ENCODE measurements at regions not wholly inside any gene's neighbourhood (a gene's known extent, or its start where the extent isn't known, plus 50 kb on each side); places are given as distances from the start of the nearest gene placed in this dataset.
"Not testable (repeated sequence)": the region's sequence is repeated elsewhere in the genome, so short reads cannot be mapped to it uniquely, and the experiment has no call there.

- DNase-seq = no peak
- intact Hi-C loops (cut with DNase I) = no loop called here
Measured at GRCh38 chr9:6160579-6160978, 55.0 kb upstream of the IL33 start.

DNA sequence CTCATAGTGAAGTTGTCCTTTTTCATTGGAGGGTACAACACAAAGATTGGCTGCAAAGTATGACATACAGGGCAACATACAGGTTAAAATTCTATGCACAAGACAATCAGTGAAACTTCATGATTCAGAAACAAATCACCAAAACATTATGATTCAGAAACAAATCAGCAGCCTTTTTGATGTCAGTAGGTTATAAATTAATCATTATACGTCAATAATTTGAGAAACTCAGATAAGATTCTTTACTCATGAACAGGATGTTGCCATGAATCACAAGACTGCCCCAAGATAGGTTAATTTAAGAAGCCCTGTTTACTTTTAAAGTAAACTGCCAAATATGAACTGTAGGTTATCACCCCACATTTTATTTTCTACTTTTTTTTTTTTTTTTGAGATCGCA lies 62.2 kb upstream of the IL33 start:
- DNase-seq = no peak
- intact Hi-C loops (cut with DNase I) = no loop called here

DNA sequence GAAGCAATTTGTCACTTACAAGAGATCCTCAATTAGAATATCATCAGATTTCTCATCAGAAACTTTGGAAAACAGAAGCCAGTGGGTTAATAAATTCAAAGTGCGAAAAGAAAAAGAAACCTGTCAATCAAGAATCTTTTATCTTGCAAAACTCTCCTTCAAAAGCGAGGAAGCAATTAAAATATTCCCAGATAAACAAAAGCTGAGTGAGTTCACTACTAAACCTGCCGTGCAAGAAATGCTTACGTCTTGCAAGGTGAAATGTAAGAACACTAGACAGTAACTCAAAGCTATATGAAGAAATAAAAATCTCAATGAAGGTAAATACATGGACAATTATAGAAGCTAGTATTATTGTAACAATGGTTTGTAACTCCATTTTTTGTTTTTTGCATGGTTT lies 62.8 kb upstream of the IL33 start:
- DNase-seq = no peak
- intact Hi-C loops (cut with DNase I) = no loop called here

- intact Hi-C loops (cut with DNase I) = no loop called here
- no peak for DNase-seq
Measured at GRCh38 chr9:6150483-6150882, 65.1 kb upstream of the IL33 start.

DNA sequence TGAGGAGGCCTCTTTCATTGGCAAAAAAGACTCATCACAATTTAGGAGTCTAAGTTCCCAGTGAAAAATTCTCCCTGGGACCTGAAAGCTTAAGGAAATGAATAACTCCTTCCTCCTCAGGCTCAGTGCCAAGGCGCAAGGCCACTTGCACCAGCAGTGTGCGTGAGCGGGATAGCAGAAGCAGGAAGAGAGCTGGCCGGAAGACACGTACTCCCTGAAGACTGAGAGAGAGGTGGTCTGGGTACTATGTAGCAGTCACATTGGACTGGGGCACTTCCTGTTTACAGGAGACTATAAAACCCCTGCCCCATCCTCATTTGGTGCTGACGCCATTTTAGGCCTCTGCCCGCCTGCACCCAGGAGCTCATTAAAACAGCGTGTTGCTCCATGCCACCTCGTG lies 66.3 kb upstream of the IL33 start:
- intact Hi-C loops (cut with DNase I) = no loop called here
- DNase-seq = no peak

DNA sequence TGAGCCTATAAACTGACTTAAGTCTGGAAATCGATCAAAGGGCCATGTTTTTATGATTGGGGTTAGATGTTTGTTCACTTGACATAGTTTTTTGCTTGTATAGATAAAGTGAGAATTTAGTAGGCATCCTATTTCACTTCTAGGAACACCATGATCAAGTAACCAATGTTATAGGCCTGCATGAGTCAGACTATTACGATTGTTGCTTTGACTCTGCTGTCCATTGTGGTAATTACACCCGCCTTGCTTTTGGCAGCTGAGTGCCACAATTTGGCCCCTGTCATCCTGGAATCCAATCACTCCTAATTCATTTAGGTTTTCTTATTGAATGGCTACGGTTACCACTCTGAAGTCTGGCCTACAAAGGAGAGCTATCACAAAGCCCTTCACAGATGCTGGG lies 67.8 kb upstream of the IL33 start:
- intact Hi-C loops (cut with DNase I) = no loop called here

GRCh38 chr9:6144947-6145346 lies 70.7 kb upstream of the IL33 start:
- intact Hi-C loops (cut with DNase I) = no loop called here
- no peak for DNase-seq

More for the DNA sequence above, 67.8 kb upstream of the IL33 start:
- DNase-seq = no peak

GRCh38 chr9:6142799-6143454 lies 72.7 kb upstream of the IL33 start:
- DNase-seq = no peak
- intact Hi-C loops (cut with DNase I) = no loop called here

GRCh38 chr9:6135780-6136179 lies 79.8 kb upstream of the IL33 start:
- DNase-seq; intact Hi-C loops (cut with DNase I): not testable (repeated sequence)

- intact Hi-C loops (cut with DNase I) = no loop called here
- no peak for DNase-seq
Measured at GRCh38 chr9:6134661-6135180, 80.9 kb upstream of the IL33 start.

- DNase-seq = no peak
- intact Hi-C loops (cut with DNase I) = no loop called here
Measured at GRCh38 chr9:6133346-6134063, 82.1 kb upstream of the IL33 start.

DNA sequence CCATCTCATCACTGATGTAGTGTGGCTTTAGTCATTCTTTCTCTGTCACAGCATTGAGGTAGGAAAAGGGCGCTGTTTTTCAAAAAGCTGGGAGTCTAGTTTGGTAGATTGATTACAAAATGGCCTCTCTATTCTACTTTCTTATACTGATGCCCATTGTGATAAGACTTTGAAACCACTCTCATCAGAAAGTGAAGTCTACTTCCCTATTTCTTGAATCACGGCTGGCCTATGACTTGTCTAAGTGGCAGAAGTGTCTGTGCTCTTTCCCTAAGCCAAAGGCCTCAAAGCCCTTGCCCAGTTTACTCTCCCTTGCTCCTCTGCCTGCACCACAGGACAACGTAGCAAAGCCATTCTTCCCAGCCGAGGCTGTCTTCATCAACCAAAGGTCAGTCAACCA lies 83.0 kb upstream of the IL33 start:
- intact Hi-C loops (cut with DNase I) = no loop called here
- no peak for DNase-seq

- intact Hi-C loops (cut with DNase I) = no loop called here
Measured at GRCh38 chr9:6128030-6128429, 87.6 kb upstream of the IL33 start.

GRCh38 chr9:6126377-6126776 lies 89.2 kb upstream of the IL33 start:
- intact Hi-C loops (cut with DNase I) = no loop called here
- DNase-seq = no peak

More at GRCh38 chr9:6128030-6128429, 87.6 kb upstream of the IL33 start:
- no peak for DNase-seq

GRCh38 chr9:6123416-6123815 lies 92.2 kb upstream of the IL33 start:
- DNase-seq = no peak

GRCh38 chr9:6121707-6122106 lies 93.9 kb upstream of the IL33 start:
- intact Hi-C loops (cut with DNase I) = no loop called here
- no peak for DNase-seq

More at GRCh38 chr9:6123416-6123815, 92.2 kb upstream of the IL33 start:
- intact Hi-C loops (cut with DNase I) = no loop called here

- intact Hi-C loops (cut with DNase I) = no loop called here
- no peak for DNase-seq
Measured at GRCh38 chr9:6114424-6114823, 99.0 kb upstream of the RANBP6 start.

- intact Hi-C loops (cut with DNase I) = no loop called here
- DNase-seq = no peak
Measured at GRCh38 chr9:6113819-6114218, 98.4 kb upstream of the RANBP6 start.

DNA sequence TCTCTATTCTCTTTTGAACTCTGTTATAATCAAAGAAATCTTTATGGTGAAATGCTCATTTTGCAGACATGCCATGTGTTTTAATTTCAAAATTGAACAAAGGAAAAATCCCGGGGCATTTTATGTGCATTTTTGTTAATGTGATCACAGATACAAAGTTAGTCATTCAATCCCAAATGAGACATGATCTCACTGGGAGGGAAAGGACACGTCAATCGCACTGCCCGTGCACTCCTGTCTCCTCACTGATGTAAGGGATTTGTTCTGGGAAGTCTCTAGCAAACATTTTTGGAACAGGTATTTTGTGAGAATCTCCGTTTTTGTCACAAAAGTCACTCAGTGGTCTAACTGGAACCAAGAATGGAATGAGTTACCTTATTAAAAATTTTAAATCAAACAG lies 97.9 kb upstream of the RANBP6 start:
- intact Hi-C loops (cut with DNase I) = no loop called here
- no peak for DNase-seq

- DNase-seq = no peak
- intact Hi-C loops (cut with DNase I) = no loop called here
Measured at GRCh38 chr9:6109986-6110385, 94.6 kb upstream of the RANBP6 start.

GRCh38 chr9:6109571-6109970 lies 94.1 kb upstream of the RANBP6 start:
- intact Hi-C loops (cut with DNase I) = no loop called here
- DNase-seq = no peak

Measured in head of caudate nucleus (tissue), 42 donors.